ENCODE measurements at regions not wholly inside any gene's neighbourhood (a gene's known extent, or its start where the extent isn't known, plus 50 kb on each side); places are given as distances from the start of the nearest gene placed in this dataset.

GRCh38 chr12:97745406-97746101 is 282.9 kb downstream of the RMST start:
- no peak overlapping the region for H3K9ac ChIP-seq (ENCODE audit: low read length)
- no peak overlapping the region for H3K4me2 ChIP-seq (ENCODE audit: low read depth, low read length)
- H3K27me3 ChIP-seq (replicated peaks; ENCODE audit: insufficient read depth, low read length): no peaks in the 10 kb centered on the region
- H3K9me3 ChIP-seq (replicated peaks; ENCODE audit: insufficient read depth, low read length): no peaks in the 10 kb centered on the region
- no peaks in the 10 kb centered on the region for H3K79me2 ChIP-seq (ENCODE audit: low read length)
- no peak for TF ChIP-seq EZH2phosphoT487 (IDR thresholded peaks at IDR 0.05; ENCODE audit: low read length)
- no peak for TF ChIP-seq CTCF (IDR thresholded peaks at IDR 0.05; ENCODE audit: low read length)
- no peak for TF ChIP-seq EZH2 (optimal IDR thresholded peaks at IDR 0.05; ENCODE audit: low read depth, low read length)
- no peak overlapping the region for H3K4me3 ChIP-seq (ENCODE audit: low read length)
- peaks cover 16% of the 10 kb centered on the region for H3K4me1 ChIP-seq (ENCODE audit: low read length)
- no peaks in the 10 kb centered on the region for H3F3A ChIP-seq (ENCODE audit: insufficient read depth, low read length)
- H2AFZ ChIP-seq (ENCODE audit: low read length): no peak overlapping the region
- no peaks in the 10 kb centered on the region for H3K9me2 ChIP-seq (replicated peaks; ENCODE audit: insufficient read depth, low read length)
- no peaks in the 10 kb centered on the region for H4K20me1 ChIP-seq (ENCODE audit: insufficient read depth, low read length)
- DNase-seq: no peak
- H3K36me3 ChIP-seq (replicated peaks; ENCODE audit: insufficient read depth, low read length): no peaks in the 10 kb centered on the region
- no peak overlapping the region for H3K27ac ChIP-seq (ENCODE audit: low read length)

- no peak for TF ChIP-seq EZH2 (optimal IDR thresholded peaks at IDR 0.05; ENCODE audit: low read depth, low read length)
- TF ChIP-seq EZH2phosphoT487 (IDR thresholded peaks at IDR 0.05; ENCODE audit: low read length): no peak
- no peak for TF ChIP-seq CTCF (IDR thresholded peaks at IDR 0.05; ENCODE audit: low read length)
- Histone ChIP-seq H3K4me1 (ENCODE audit: low read length) (peaks cover 29% of the 10 kb centered on the region), H4K20me1 (ENCODE audit: insufficient read depth, low read length) (no peaks in the 10 kb centered on the region)
These were observed 285.7 kb downstream of the RMST start for GRCh38 chr12:97748298-97748697.

GRCh38 chr12:97751704-97752103 is 289.1 kb downstream of the RMST start:
- Histone ChIP-seq H3K27ac (ENCODE audit: low read length) (no peak overlapping the region), H2AFZ (ENCODE audit: low read length) (no peak overlapping the region), H4K20me1 (ENCODE audit: insufficient read depth, low read length) (no peaks in the 10 kb centered on the region), H3K9ac (ENCODE audit: low read length) (no peak overlapping the region), H3K79me2 (ENCODE audit: low read length) (no peaks in the 10 kb centered on the region), H3K27me3 (replicated peaks; ENCODE audit: insufficient read depth, low read length) (no peaks in the 10 kb centered on the region), H3K9me3 (replicated peaks; ENCODE audit: insufficient read depth, low read length) (no peaks in the 10 kb centered on the region), H3K4me1 (ENCODE audit: low read length) (peaks cover 58% of the 10 kb centered on the region), H3F3A (ENCODE audit: insufficient read depth, low read length) (peaks cover 33% of the 10 kb centered on the region), H3K4me2 (ENCODE audit: low read depth, low read length) (no peak overlapping the region), H3K9me2 (replicated peaks; ENCODE audit: insufficient read depth, low read length) (no peaks in the 10 kb centered on the region), H3K4me3 (ENCODE audit: low read length) (no peak overlapping the region), H3K36me3 (replicated peaks; ENCODE audit: insufficient read depth, low read length) (no peaks in the 10 kb centered on the region)
- no peak for DNase-seq
- TF ChIP-seq CTCF (IDR thresholded peaks at IDR 0.05; ENCODE audit: low read length): no peak
- TF ChIP-seq EZH2 (optimal IDR thresholded peaks at IDR 0.05; ENCODE audit: low read depth, low read length): no peak
- no peak for TF ChIP-seq EZH2phosphoT487 (IDR thresholded peaks at IDR 0.05; ENCODE audit: low read length)

More at GRCh38 chr12:97748298-97748697, 285.7 kb downstream of the RMST start:
- Histone ChIP-seq H3K79me2 (ENCODE audit: low read length) (no peaks in the 10 kb centered on the region), H3F3A (ENCODE audit: insufficient read depth, low read length) (peaks cover under 1% of the 10 kb centered on the region; the same call in 1 of the 2 replicates), H3K36me3 (replicated peaks; ENCODE audit: insufficient read depth, low read length) (no peaks in the 10 kb centered on the region), H2AFZ (ENCODE audit: low read length) (no peak overlapping the region), H3K9me3 (replicated peaks; ENCODE audit: insufficient read depth, low read length) (no peaks in the 10 kb centered on the region), H3K9ac (ENCODE audit: low read length) (no peak overlapping the region), H3K27me3 (replicated peaks; ENCODE audit: insufficient read depth, low read length) (no peaks in the 10 kb centered on the region), H3K9me2 (replicated peaks; ENCODE audit: insufficient read depth, low read length) (no peaks in the 10 kb centered on the region), H3K4me2 (ENCODE audit: low read depth, low read length) (peak overlapping the region; percentile 21; the same call in 1 of the 2 replicates), H3K27ac (ENCODE audit: low read length) (no peak overlapping the region), H3K4me3 (ENCODE audit: low read length) (no peak overlapping the region)
- DNase-seq: peak; percentile 29
